CD14-positive monocyte (primary cell): ENCODE measurements at regions not wholly inside any gene's neighbourhood (a gene's known extent, or its start where the extent isn't known, plus 50 kb on each side); places are given as distances from the start of the nearest gene placed in this dataset.

Experiments used
- DNase-seq, 3 donors: peaks; one replicate each; pipeline ENCODE4 v3.0.0-alpha.2; 2011 to 2022
- H2AFZ ChIP-seq: 2 replicates; pipeline ENCODE4 v1.6.0; 2012; ENCODE audit warnings: mild to moderate bottlenecking, low read depth, low read length, inconsistent platforms; ENCODE audit not compliant: insufficient read depth, poor library complexity, severe bottlenecking
- H3K27ac ChIP-seq, 2 donors: 1 replicate in 1 of 2; 2 replicates in 1 of 2; pipeline ENCODE4 v1.5.1; 2012 to 2013; ENCODE audit warnings: low read length in 2 of 2, control low read depth in 1 of 2, inconsistent platforms in 1 of 2, low read depth in 1 of 2, mild to moderate bottlenecking in 1 of 2
- H3K27me3 ChIP-seq, 2 donors: one replicate each; pipeline versions ENCODE4 v1.6.0 to v1.6.1; 2011 to 2013; ENCODE audit warnings: low read length in 2 of 2; ENCODE audit not compliant: control insufficient read depth in 2 of 2, insufficient read depth in 2 of 2
- H3K36me3 ChIP-seq, 2 donors: replicated peaks in 1 of 2; 1 replicate in 1 of 2; 2 replicates in 1 of 2; pipeline versions ENCODE4 v1.5.1 to v1.6.1; 2012 to 2013; ENCODE audit warnings: low read length in 2 of 2, control low read depth in 1 of 2, inconsistent platforms in 1 of 2, mild to moderate bottlenecking in 1 of 2; ENCODE audit not compliant: insufficient read depth in 2 of 2, control insufficient read depth in 1 of 2
- H3K4me1 ChIP-seq, 2 donors: 1 replicate in 1 of 2; 2 replicates in 1 of 2; pipeline versions ENCODE4 v1.5.1 to v1.6.1; 2012 to 2013; ENCODE audit warnings: low read length in 2 of 2, control low read depth in 1 of 2, inconsistent platforms in 1 of 2, mild to moderate bottlenecking in 1 of 2, moderate library complexity in 1 of 2; ENCODE audit not compliant: insufficient read depth in 2 of 2, control insufficient read depth in 1 of 2
- H3K4me2 ChIP-seq: replicated peaks from 2 replicates; pipeline ENCODE3; 2012; ENCODE audit warnings: low read length, moderate library complexity, mild to moderate bottlenecking; ENCODE audit not compliant: poor library complexity, severe bottlenecking; ENCODE audit errors: extremely low read depth
- H3K4me3 ChIP-seq, 3 experiments: fragments of 200-600 bp in 1 of 3; sonication (generic) in 1 of 3; replicated peaks in 1 of 3; 1 replicate in 2 of 3; 2 replicates in 1 of 3; pipeline ENCODE4 v1.5.1; 2011 to 2013; ENCODE audit warnings: low read length in 3 of 3, mild to moderate bottlenecking in 3 of 3, control low read depth in 2 of 3, low read depth in 2 of 3, inconsistent platforms in 1 of 3, moderate library complexity in 1 of 3
- H3K79me2 ChIP-seq: 2 replicates; pipeline ENCODE4 v1.6.0; 2012; ENCODE audit warnings: mild to moderate bottlenecking, control low read depth, inconsistent platforms, low read length, moderate library complexity; ENCODE audit not compliant: insufficient read depth
- H3K9ac ChIP-seq: 2 replicates; pipeline ENCODE4 v1.6.0; 2017; ENCODE audit warnings: low read length, mild to moderate bottlenecking; ENCODE audit not compliant: insufficient read depth, poor library complexity, severe bottlenecking
- H3K9me3 ChIP-seq, 2 donors: replicated peaks in 1 of 2; 1 replicate in 1 of 2; 2 replicates in 1 of 2; pipeline versions ENCODE4 v1.5.1 to v1.6.1; 2012 to 2013; ENCODE audit warnings: low read length in 2 of 2, control low read depth in 1 of 2; ENCODE audit not compliant: control insufficient read depth in 1 of 2, insufficient read depth in 1 of 2
- H4K20me1 ChIP-seq: 2 replicates; pipeline ENCODE4 v1.6.0; 2012; ENCODE audit warnings: mild to moderate bottlenecking, low read length, control low read depth, moderate library complexity; ENCODE audit not compliant: insufficient read depth
- H3K27ac Mint-ChIP-seq, 7 donors: one replicate each; pipeline ENCODE4 v1.8.0; 2020; ENCODE audit warnings: mild to moderate bottlenecking in 7 of 7, mixed read lengths in 7 of 7, moderate library complexity in 6 of 7, inconsistent platforms in 2 of 7
- H3K27me3 Mint-ChIP-seq, 3 donors: one replicate each; pipeline ENCODE4 v1.8.0; 2021 to 2022; ENCODE audit warnings: low read depth in 3 of 3, mild to moderate bottlenecking in 3 of 3, mixed read lengths in 3 of 3, moderate library complexity in 3 of 3, inconsistent platforms in 1 of 3
- H3K36me3 Mint-ChIP-seq, 2 donors: one replicate each; pipeline ENCODE4 v1.8.0; 2020; ENCODE audit warnings: mixed read lengths in 2 of 2, inconsistent platforms in 1 of 2, mild to moderate bottlenecking in 1 of 2
- H3K4me1 Mint-ChIP-seq: one replicate; pipeline ENCODE4 v1.8.0; 2020; ENCODE audit warnings: mild to moderate bottlenecking, mixed read lengths
- H3K4me3 Mint-ChIP-seq, 2 donors: one replicate each; pipeline ENCODE4 v1.8.0; 2020; ENCODE audit warnings: mild to moderate bottlenecking in 2 of 2, mixed read lengths in 2 of 2, moderate library complexity in 1 of 2
- H3K9me3 Mint-ChIP-seq, 7 donors: one replicate each; pipeline ENCODE4 v1.8.0; 2020 to 2022; ENCODE audit warnings: mixed read lengths in 7 of 7, mild to moderate bottlenecking in 6 of 7, moderate library complexity in 6 of 7, inconsistent platforms in 2 of 7
- CTCF ChIP-seq: fragments of 200-600 bp; IDR thresholded peaks from one replicate; pipeline ENCODE4 v1.8.0; 2022; ENCODE audit warnings: antibody characterized with exemption, mild to moderate bottlenecking
- WGBS: methylation state at CpG from one replicate; pipeline ENCODE4 v1.1.5; 2013; ENCODE audit warnings: missing lambda C conversion rate; ENCODE audit not compliant: insufficient coverage; 5-methylcytosine and 5-hydroxymethylcytosine counted together
- intact Hi-C, 2 donors: fragments of 100-400 bp; cut with micrococcal nuclease; formaldehyde crosslinking; loops; one replicate each; pipeline versions ENCODE4 v1.15.0 to v1.15.1; 2023

- no peak overlapping the region for H3K4me3 ChIP-seq
- Mint-ChIP-seq H3K4me3 (no peak overlapping the region), H3K4me1 (no peaks in the 10 kb centered on the region), H3K36me3 (no peaks in the 10 kb centered on the region), H3K9me3 (peaks cover 0 to 6% (median 0%) of the 10 kb centered on the region in 7 donors), H3K27me3 (no peaks in the 10 kb centered on the region), H3K27ac (no peak overlapping the region)
- no peak for TF ChIP-seq CTCF
- intact Hi-C loops: no loop called here
- H2AFZ ChIP-seq: no peak overlapping the region
- no peaks in the 10 kb centered on the region for H4K20me1 ChIP-seq
- no peaks in the 10 kb centered on the region for H3K36me3 ChIP-seq
- no peak overlapping the region for H3K4me2 ChIP-seq
- no peak overlapping the region for H3K27ac ChIP-seq
- no CpG with 5 or more reads among the region's 1 CpG for WGBS
- no peaks in the 10 kb centered on the region for H3K9me3 ChIP-seq
- no peak overlapping the region for H3K9ac ChIP-seq
- no peaks in the 10 kb centered on the region for H3K79me2 ChIP-seq
- DNase-seq: no peak
- H3K4me1 ChIP-seq: no peaks in the 10 kb centered on the region
- no peaks in the 10 kb centered on the region for H3K27me3 ChIP-seq
Observed at GRCh38 chrX:42686296-42686695, 91.7 kb downstream of the PPP1R2C start.

GRCh38 chrX:42684065-42684464 is 93.9 kb downstream of the PPP1R2C start:
- no peaks in the 10 kb centered on the region for H3K9me3 ChIP-seq
- H3K36me3 ChIP-seq: no peaks in the 10 kb centered on the region
- Mint-ChIP-seq H3K9me3 (peaks cover 0 to 6% (median 0%) of the 10 kb centered on the region in 7 donors), H3K27ac (no peak overlapping the region), H3K4me3 (no peak overlapping the region), H3K27me3 (no peaks in the 10 kb centered on the region), H3K4me1 (no peaks in the 10 kb centered on the region), H3K36me3 (no peaks in the 10 kb centered on the region)
- H3K4me3 ChIP-seq: no peak overlapping the region
- TF ChIP-seq CTCF: no peak
- H3K4me2 ChIP-seq: no peak overlapping the region
- no peaks in the 10 kb centered on the region for H3K4me1 ChIP-seq
- no peak overlapping the region for H2AFZ ChIP-seq
- no peak overlapping the region for H3K27ac ChIP-seq
- no peaks in the 10 kb centered on the region for H3K27me3 ChIP-seq
- H3K79me2 ChIP-seq: no peaks in the 10 kb centered on the region
- no CpG with 5 or more reads among the region's 2 CpGs for WGBS
- H4K20me1 ChIP-seq: no peaks in the 10 kb centered on the region
- no peak overlapping the region for H3K9ac ChIP-seq
- intact Hi-C loops: no loop called here
- DNase-seq: no peak
